NCI-H2196 (cell line): ENCODE measurements at regions not wholly inside any gene's neighbourhood (a gene's known extent, or its start where the extent isn't known, plus 50 kb on each side); places are given as distances from the start of the nearest gene placed in this dataset.
A peak's percentile ranks its signal among the peaks of the same experiment; 100 is the strongest.
"Not testable (repeated sequence)": the region's sequence is repeated elsewhere in the genome, so short reads cannot be mapped to it uniquely, and the experiment has no call there.

Experiments
- DNase-seq: peaks from one replicate; lab custom pipeline; 2025; ENCODE audit not compliant: unreplicated experiment; lab: John Stamatoyannopoulos, UW

GRCh38 chr6:3620389-3620788, 131.1 kb downstream of the PXDC1 start:
- no peak for DNase-seq

DNA sequence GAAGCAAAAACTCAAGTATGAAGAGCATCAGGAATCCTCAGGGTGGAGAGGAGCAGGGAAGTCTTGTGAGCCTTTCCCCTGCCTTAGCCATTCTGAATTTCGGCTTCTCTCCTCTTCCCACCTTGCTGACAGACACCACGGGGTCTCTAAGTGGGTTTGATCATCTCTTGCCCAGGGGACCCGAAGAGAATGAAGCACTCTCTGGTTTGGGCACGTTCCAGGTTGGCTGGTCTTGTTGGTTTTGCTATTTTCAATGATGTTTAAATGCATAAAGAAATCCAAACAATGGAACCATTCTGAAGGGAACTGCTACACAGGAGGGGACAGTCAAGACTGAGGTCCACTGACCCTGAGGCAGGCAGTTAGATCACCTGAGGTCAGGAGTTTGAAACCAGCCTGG, 131.7 kb downstream of the PXDC1 start:
- DNase-seq = no peak

DNA sequence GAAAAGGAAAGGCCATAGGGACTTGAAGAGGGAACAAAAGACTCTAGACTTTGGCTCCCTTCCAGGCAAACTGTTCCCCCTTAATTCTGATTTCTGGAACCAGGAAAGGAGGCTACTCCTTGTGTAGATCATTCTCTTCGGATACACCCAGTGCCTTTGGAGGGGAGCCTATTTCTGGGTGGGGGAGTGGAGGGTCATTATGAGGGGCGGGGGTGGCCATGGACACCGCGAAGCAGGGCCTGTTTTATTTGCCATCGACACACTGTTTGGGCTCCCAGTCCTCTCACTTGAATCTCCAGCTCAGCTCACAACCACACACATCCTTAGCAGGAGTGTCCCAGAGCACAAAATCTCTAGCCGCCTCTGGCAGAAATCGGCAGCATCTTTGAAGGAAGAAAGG, 132.3 kb downstream of the PXDC1 start:
- no peak for DNase-seq

- DNase-seq = no peak
These were observed 132.9 kb downstream of the PXDC1 start for GRCh38 chr6:3618642-3619041.

DNA sequence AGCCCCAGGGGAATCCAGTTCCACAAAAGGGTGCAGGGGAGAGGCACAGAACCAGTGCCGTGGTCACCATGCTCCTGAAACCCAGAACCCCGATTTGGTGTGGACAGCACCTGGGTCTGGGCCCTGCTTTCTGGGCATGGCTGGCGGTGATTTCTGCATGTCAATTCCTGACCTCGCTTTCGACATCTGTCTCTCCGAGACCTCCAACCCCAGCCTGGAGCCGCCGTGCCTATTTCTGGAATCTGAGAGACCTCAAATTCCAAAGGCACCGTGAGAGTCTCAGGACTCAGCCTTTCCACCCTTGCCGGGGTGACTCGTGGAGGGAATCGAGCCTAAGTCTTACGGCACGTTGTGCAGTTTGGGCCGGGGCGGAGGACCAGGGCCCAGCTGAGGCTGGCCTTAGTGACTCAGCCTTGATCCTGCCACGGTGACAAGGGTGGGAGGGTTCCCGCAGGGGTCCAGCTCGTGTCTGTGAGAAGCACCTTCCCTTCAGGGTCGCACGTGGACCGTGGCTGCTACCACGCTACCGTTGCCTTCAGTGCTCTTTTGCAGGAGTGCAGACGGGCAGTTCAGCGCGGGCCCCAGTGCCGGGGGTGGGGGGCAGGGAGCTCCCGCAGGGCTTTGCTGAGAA, 133.7 kb downstream of the PXDC1 start:
- DNase-seq = no peak

- DNase-seq = no peak
These were observed 134.3 kb downstream of the PXDC1 start for GRCh38 chr6:3617192-3617631.

DNA sequence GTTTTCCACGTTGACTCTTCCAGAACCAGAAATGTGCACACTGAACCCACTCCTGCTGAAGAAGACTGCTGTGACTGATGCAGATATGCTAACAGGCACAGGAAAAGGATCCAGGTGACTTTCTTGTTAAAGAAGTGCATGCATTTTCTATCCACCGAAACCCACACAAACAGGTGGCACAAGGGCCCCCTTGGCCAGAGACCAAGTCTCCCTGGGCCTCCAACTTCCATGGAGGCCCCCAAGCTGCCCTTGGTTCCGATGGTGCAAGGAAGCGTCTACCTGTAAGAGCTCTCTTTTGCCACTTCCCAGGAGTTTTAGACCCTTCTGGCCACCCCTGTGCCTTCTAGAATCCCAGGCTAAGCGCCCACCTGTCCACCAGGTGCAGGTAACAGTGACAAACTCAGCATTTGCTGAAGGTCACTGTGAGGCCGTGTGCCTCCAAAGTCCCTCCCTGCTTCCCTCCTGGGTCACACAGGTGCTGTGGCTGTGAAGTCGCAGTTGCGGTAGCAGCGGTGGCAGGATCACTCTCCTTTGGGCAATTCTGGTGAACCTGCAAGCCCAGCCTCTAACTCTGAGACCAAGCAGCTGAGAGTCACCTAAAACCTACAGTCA, 134.8 kb downstream of the PXDC1 start:
- no peak for DNase-seq

DNA sequence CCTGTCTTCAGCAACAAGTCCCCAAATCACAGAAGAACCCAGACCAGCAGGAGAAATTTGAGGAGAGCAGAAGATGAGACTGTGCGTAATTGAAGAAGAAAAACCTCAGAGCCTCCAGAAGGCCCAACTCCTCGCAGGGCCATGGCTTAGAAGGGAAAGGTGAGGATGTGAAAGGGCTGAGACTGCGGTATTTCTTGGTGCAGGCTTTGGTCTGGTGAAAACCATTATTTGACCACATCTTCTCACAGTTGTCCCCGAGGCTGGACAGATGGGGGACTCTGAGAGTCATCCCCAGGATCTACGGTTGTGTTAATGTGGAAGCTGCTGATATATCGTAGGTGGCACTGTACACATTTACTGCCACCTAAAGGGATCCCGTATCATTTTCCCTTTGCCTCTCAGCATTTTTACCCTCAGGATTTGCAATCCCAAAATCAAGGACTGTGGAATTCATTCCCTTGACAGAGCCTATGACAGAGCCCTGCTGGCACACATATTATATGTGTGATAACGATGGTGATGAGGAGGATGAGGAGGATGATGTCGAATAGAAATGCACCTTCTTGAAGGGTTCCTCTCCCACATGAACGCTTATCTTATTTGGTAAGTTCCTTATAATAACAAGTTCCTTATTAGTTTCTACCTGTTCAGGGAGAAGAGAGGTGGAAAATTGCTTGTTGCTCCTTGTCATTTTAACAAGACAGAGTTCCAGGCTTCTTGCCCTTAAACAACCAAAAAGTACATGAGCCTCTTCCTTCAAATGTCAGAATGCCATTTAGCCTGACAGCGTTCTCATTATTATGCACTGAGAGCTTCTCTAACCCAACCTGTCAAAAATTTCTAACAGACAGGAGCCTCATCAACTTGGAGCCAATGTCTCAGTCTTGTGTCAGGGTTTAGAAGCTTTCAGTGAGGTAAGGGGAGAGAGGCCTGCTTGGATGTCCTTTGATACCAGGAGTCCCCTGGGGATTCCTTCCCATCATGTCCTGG, 135.8 kb downstream of the PXDC1 start:
- DNase-seq = no peak

DNA sequence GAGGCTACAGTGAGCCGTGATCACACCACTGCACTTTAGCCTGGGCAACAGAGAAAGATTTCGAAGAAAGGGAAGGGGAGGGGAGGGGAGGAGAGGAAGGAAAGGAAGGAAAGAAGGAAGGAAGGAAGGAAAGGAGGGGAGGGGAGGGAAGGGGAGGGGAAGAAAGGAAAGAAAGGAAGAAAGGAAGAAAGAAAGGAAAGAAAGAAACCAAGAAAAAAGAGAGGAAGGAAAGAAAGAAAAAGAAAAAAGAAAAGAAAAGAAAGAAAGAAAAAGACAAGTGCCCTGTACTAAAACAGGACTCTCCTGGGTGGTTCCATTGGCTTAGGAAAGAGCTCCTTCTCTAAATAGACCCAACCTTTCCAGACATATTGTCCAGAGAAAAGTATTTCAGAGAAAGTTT, 136.6 kb downstream of the PXDC1 start:
- no peak for DNase-seq

DNA sequence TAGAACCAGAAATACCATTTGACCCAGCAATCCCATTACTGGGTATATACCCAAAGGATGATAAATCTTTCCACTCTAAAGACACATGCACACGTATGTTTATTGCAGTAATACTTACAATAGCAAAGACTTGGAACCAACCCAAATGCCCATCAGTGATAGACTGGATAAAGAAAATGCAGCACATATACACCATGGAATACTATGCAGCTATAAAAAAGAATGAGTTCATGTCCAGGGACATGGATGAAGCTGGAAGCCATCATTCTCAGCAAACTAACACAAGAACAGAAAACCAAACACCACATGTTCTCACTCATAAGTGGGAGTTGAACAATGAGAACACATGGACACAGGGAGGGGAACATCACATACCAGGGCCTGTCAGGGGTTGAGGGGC, 137.9 kb downstream of the PXDC1 start:
- not testable (repeated sequence) for DNase-seq

DNA sequence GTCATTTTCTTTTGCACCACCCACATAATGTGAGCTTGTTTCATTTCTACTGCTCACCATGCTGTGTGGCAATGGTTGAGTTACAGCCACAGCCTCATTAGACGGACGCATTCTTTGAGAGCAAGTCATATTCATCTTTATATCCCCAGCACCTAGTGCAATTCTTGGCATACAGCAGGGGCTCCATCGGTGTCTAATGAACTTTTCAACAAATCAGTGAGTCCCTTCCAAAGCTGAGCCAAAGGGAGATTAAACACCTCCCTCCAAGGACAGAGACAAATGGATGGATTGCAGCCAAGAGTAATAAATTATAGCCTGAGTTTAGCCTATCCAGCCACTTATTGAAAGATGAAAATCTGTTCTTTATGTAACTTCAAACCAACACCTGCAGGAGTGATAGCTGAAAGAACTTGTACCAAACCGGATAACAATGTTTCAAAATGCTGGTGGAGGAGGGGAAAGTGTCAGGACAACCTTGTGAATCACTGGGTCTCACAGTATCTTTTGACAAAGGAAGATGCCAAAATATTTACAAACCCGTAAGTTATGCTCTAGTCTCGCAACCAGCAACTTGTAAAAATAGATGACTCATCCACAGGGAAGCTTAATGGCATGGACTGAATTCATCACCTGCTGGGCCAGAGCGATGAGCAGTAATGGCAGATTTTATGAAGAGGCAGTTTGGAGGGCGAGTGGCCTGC, 139.0 kb downstream of the PXDC1 start:
- peak; percentile 80 for DNase-seq

GRCh38 chr6:3610921-3611320, 140.6 kb downstream of the PXDC1 start:
- no peak for DNase-seq

DNA sequence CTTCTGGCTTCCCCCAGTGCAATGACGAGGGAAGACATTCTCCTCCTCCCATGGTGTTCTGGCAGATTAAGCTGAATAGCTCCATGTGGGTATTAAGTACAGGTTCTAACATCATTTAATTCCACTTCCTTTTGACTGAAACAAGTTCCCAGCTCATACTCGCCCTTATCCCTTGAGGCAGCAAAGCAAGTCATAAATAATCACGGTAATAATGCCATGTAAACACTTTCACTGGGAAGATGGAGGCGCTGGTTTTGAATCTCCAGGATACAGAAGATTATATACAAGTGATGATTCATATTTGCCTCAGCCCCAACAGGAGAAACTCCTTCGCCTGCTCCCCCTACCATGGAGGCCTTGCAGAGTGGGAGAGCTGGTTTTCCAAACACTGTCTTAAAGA, 141.3 kb downstream of the PXDC1 start:
- DNase-seq = no peak

DNA sequence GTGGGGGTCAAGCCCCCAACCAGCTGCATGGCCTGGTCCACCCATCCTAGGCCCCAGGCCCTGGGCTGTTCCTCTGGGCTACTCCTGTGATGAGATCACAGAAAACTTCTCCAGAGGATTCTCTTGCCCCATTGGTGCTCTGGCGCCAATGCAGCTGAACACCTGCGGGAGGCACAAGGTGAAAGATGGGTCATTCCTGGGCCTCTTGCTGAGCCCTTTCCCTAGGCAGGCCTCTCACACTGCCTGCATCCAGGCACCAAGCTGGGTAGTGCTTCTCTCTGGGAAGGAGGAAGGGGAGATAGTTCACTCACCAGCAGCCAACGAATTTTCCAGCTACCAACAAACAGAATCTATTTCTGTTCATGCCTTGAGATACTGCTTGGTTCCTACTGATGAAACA, 142.1 kb downstream of the PXDC1 start:
- DNase-seq = no peak

GRCh38 chr6:3608159-3608558, 143.4 kb downstream of the PXDC1 start:
- DNase-seq = no peak

- DNase-seq = no peak
These were observed 143.9 kb downstream of the PXDC1 start for GRCh38 chr6:3607599-3607998.

GRCh38 chr6:3607171-3607570, 144.3 kb downstream of the PXDC1 start:
- no peak for DNase-seq

GRCh38 chr6:3603340-3604130, 146.7 kb upstream of the SLC22A23 start:
- no peak for DNase-seq

- no peak for DNase-seq
These were observed 144.7 kb upstream of the SLC22A23 start for GRCh38 chr6:3601570-3601969.

- no peak for DNase-seq
These were observed 140.7 kb upstream of the SLC22A23 start for GRCh38 chr6:3597500-3598064.
